Esophagus squamous epithelium (tissue), 4 donors: ENCODE measurements at regions not wholly inside any gene's neighbourhood (a gene's known extent, or its start where the extent isn't known, plus 50 kb on each side); places are given as distances from the start of the nearest gene placed in this dataset.

ENCODE experiments used
- CTCF ChIP-seq, 6 experiments: fragments of 450-650 bp in 4 of 6; fragments of 200-600 bp in 2 of 6; sonication (generic) in 2 of 6; IDR thresholded peaks; one replicate each; pipeline ENCODE4 v1.5.1; 2016 to 2019; ENCODE audit warnings: antibody characterized with exemption in 6 of 6, mild to moderate bottlenecking in 4 of 6, moderate library complexity in 4 of 6
- POLR2A ChIP-seq, 4 donors: fragments of 450-650 bp; IDR thresholded peaks; one replicate each; pipeline ENCODE4 v1.6.1; 2017; ENCODE audit warnings: antibody characterized with exemption in 4 of 4, mild to moderate bottlenecking in 4 of 4, moderate library complexity in 3 of 4

GRCh38 chr2:200730960-200731359, 80.8 kb upstream of the BZW1 start:
- no peak for TF ChIP-seq POLR2A (IDR thresholded peaks at IDR 0.05)
- TF ChIP-seq CTCF (IDR thresholded peaks at IDR 0.05), result no peak
